ENCODE measurements at regions not wholly inside any gene's neighbourhood (a gene's known extent, or its start where the extent isn't known, plus 50 kb on each side); places are given as distances from the start of the nearest gene placed in this dataset.

- Histone ChIP-seq H3K79me2 (ENCODE audit: insufficient read depth, low read length) (no peaks in the 10 kb centered on the region), H3K27me3 (ENCODE audit: insufficient read depth, low read length) (peaks cover 5% of the 10 kb centered on the region), H3K4me3 (ENCODE audit: insufficient read depth, low read depth, low read length) (no peak overlapping the region), H2AFZ (ENCODE audit: low read depth, low read length) (no peak overlapping the region), H3K4me2 (ENCODE audit: low read length) (no peak overlapping the region), H3K9me3 (ENCODE audit: insufficient read depth, low read depth, low read length) (no peaks in the 10 kb centered on the region), H3K4me1 (ENCODE audit: insufficient read depth, low read length) (no peaks in the 10 kb centered on the region), H3K36me3 (ENCODE audit: insufficient read depth, low read length) (no peaks in the 10 kb centered on the region), H3K27ac (ENCODE audit: low read depth, low read length) (no peak overlapping the region), H4K20me1 (ENCODE audit: insufficient read depth, low read length) (no peaks in the 10 kb centered on the region), H3K9ac (ENCODE audit: low read length) (no peak overlapping the region)
- Mint-ChIP-seq H3K4me3 (ENCODE audit: unreplicated experiment) (no peak overlapping the region), H3K27me3 (ENCODE audit: low read depth, unreplicated experiment) (peaks cover 48% of the 10 kb centered on the region), H3K4me1 (ENCODE audit: low read depth, unreplicated experiment) (no peaks in the 10 kb centered on the region), H3K9me3 (ENCODE audit: unreplicated experiment) (peaks cover 2% of the 10 kb centered on the region), H3K27ac (ENCODE audit: unreplicated experiment) (no peak overlapping the region), H3K36me3 (ENCODE audit: low read depth, unreplicated experiment) (no peaks in the 10 kb centered on the region)
- FAIRE-seq = no peak
- no peak for TF ChIP-seq EZH2 (IDR thresholded peaks at IDR 0.05; ENCODE audit: insufficient read depth, low read length)
- TF ChIP-seq CTCF (IDR thresholded peaks at IDR 0.05; ENCODE audit: insufficient read depth, low read depth, low read length) = no peak
- DNase-seq (ENCODE audit: low read depth) = no peak
Observed at GRCh38 chr1:181206979-181207790, 118.7 kb downstream of the IER5 start.

DNA sequence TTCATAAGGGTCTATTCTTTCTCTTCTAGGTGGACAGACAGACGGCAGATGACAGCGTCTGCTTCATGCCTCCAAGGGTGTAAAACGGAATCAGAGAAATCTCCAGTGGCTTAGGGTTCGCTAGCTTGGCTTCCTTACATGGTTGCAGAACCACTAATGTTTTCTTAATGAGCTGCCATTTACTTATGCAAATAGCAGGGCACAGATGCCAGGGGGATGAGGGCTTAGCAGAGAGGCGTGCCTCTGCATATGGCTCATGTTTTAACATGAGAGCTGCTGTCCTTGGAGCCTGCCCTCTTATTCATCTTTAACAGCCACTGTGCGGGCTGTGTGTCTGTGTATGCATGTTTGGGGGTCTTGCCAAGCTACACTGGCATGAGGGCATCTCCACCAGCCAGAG, 119.6 kb downstream of the IER5 start:
- H3K9ac ChIP-seq (ENCODE audit: low read length) = no peak overlapping the region
- H3K9me3 Mint-ChIP-seq (ENCODE audit: unreplicated experiment) = peaks cover 2% of the 10 kb centered on the region
- no peak overlapping the region for H2AFZ ChIP-seq (ENCODE audit: low read depth, low read length)
- FAIRE-seq = no peak
- no peaks in the 10 kb centered on the region for H4K20me1 ChIP-seq (ENCODE audit: insufficient read depth, low read length)
- H3K27ac ChIP-seq (ENCODE audit: low read depth, low read length) = no peak overlapping the region
- TF ChIP-seq CTCF (IDR thresholded peaks at IDR 0.05; ENCODE audit: insufficient read depth, low read depth, low read length) (no peak), EZH2 (IDR thresholded peaks at IDR 0.05; ENCODE audit: insufficient read depth, low read length) (no peak)
- H3K27me3 ChIP-seq (ENCODE audit: insufficient read depth, low read length) = peaks cover 5% of the 10 kb centered on the region
- H3K4me3 Mint-ChIP-seq (ENCODE audit: unreplicated experiment) = no peak overlapping the region
- H3K4me1 ChIP-seq (ENCODE audit: insufficient read depth, low read length) = no peaks in the 10 kb centered on the region
- H3K4me3 ChIP-seq (ENCODE audit: insufficient read depth, low read depth, low read length) = no peak overlapping the region
- no peaks in the 10 kb centered on the region for H3K9me3 ChIP-seq (ENCODE audit: insufficient read depth, low read depth, low read length)
- no peaks in the 10 kb centered on the region for H3K79me2 ChIP-seq (ENCODE audit: insufficient read depth, low read length)
- no peak overlapping the region for H3K27ac Mint-ChIP-seq (ENCODE audit: unreplicated experiment)
- H3K4me2 ChIP-seq (ENCODE audit: low read length) = no peak overlapping the region
- DNase-seq (ENCODE audit: low read depth) = no peak
- H3K36me3 Mint-ChIP-seq (ENCODE audit: low read depth, unreplicated experiment) = no peaks in the 10 kb centered on the region
- H3K27me3 Mint-ChIP-seq (ENCODE audit: low read depth, unreplicated experiment) = peaks cover 50% of the 10 kb centered on the region
- no peaks in the 10 kb centered on the region for H3K36me3 ChIP-seq (ENCODE audit: insufficient read depth, low read length)
- no peaks in the 10 kb centered on the region for H3K4me1 Mint-ChIP-seq (ENCODE audit: low read depth, unreplicated experiment)

GRCh38 chr1:181208967-181209366, 120.5 kb downstream of the IER5 start:
- no peaks in the 10 kb centered on the region for H3K79me2 ChIP-seq (ENCODE audit: insufficient read depth, low read length)
- no peaks in the 10 kb centered on the region for H3K36me3 ChIP-seq (ENCODE audit: insufficient read depth, low read length)
- H3K27me3 Mint-ChIP-seq (ENCODE audit: low read depth, unreplicated experiment) = peaks cover 49% of the 10 kb centered on the region
- H3K4me3 Mint-ChIP-seq (ENCODE audit: unreplicated experiment) = no peak overlapping the region
- H3K4me2 ChIP-seq (ENCODE audit: low read length) = no peak overlapping the region
- H3K27me3 ChIP-seq (ENCODE audit: insufficient read depth, low read length) = peaks cover 5% of the 10 kb centered on the region
- no peak overlapping the region for H3K4me3 ChIP-seq (ENCODE audit: insufficient read depth, low read depth, low read length)
- no peaks in the 10 kb centered on the region for H4K20me1 ChIP-seq (ENCODE audit: insufficient read depth, low read length)
- no peaks in the 10 kb centered on the region for H3K9me3 ChIP-seq (ENCODE audit: insufficient read depth, low read depth, low read length)
- H2AFZ ChIP-seq (ENCODE audit: low read depth, low read length) = no peak overlapping the region
- no peaks in the 10 kb centered on the region for H3K4me1 Mint-ChIP-seq (ENCODE audit: low read depth, unreplicated experiment)
- no peaks in the 10 kb centered on the region for H3K4me1 ChIP-seq (ENCODE audit: insufficient read depth, low read length)
- DNase-seq (ENCODE audit: low read depth) (no peak), FAIRE-seq (no peak)
- no peaks in the 10 kb centered on the region for H3K36me3 Mint-ChIP-seq (ENCODE audit: low read depth, unreplicated experiment)
- peaks cover 2% of the 10 kb centered on the region for H3K9me3 Mint-ChIP-seq (ENCODE audit: unreplicated experiment)
- no peak overlapping the region for H3K9ac ChIP-seq (ENCODE audit: low read length)
- H3K27ac ChIP-seq (ENCODE audit: low read depth, low read length) = no peak overlapping the region
- no peak overlapping the region for H3K27ac Mint-ChIP-seq (ENCODE audit: unreplicated experiment)
- no peak for TF ChIP-seq EZH2 (IDR thresholded peaks at IDR 0.05; ENCODE audit: insufficient read depth, low read length)
- no peak for TF ChIP-seq CTCF (IDR thresholded peaks at IDR 0.05; ENCODE audit: insufficient read depth, low read depth, low read length)
